ENCODE measurements at regions not wholly inside any gene's neighbourhood (a gene's known extent, or its start where the extent isn't known, plus 50 kb on each side); places are given as distances from the start of the nearest gene placed in this dataset.
"Not testable (repeated sequence)": the region's sequence is repeated elsewhere in the genome, so short reads cannot be mapped to it uniquely, and the experiment has no call there.

DNA sequence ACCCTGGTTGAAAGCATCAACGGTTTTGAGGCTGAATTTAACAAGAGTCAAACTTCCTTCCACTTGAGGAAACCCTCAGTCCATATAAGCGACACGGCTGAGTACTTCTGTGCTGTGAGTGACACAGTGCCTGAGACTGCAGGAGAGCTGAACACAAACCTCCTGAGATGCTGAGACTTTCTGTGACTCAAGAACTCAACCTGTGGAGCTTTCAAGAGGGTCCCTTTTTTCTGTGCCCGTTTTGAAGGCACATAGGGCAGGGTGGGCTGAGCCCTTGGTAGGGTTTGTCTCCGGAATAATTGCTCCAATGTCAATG, 305.3 kb upstream of the OR4E1 start:
- no peak for DNase-seq (ENCODE audit: low read depth)

DNA sequence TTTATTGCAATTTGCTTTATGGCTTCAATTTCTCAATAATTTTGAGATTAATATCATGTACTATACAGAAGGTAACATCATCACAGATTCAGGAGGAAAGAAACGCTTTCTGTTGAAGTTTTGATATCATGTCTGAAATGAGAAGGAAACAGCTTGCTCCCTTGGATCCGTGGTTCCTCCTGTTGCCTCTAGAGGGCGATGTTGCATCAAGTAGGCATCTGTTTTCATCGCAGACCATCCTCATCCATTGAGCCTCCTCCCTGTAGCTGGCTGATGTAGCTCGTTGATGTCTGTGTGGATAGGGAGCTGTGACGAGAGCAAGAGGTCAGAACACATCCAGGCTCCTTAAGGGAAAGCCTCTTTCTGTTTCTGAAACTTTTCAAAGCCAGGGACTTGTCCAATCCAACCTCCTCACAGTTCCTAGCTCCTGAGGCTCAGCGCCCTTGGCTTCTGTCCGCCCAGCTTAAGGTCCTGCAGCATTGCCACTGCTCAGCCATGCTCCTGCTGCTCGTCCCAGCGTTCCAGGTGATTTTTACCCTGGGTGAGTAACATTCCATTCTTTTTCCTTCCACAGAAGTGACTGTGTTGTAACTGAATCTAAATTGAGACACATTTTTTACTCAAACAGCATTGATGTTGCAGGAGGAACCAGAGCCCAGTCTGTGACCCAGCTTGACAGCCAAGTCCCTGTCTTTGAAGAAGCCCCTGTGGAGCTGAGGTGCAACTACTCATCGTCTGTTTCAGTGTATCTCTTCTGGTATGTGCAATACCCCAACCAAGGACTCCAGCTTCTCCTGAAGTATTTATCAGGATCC, 304.8 kb upstream of the OR4E1 start:
- peak; percentile 40 for DNase-seq (ENCODE audit: low read depth)

DNA sequence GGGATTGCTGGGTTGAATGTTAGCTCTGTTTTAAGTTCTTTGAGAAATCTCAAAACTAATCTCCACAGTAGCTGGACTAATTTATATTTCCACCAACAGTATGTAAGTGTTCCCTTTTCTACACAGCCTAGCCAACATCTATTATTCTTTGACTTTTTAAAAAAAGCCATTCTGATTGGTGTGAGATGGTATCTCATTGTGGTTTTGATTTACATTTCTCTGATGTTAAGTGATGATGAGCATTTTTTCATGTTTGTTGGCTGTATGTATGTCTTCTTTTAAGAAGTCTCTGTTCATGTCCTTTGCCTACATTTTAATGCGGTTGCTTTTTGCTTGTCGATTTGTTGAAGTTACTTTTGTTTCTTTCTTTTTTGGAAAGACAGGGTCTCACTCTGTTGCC, 301.1 kb upstream of the OR4E1 start:
- no peak for DNase-seq (ENCODE audit: low read depth)

GRCh38 chr14:21965042-21965441, 291.4 kb upstream of the OR4E1 start:
- DNase-seq (ENCODE audit: low read depth), result peak; percentile 10

- DNase-seq (ENCODE audit: low read depth), result no peak
These were observed 290.6 kb upstream of the OR4E1 start for GRCh38 chr14:21964180-21964579.

DNA sequence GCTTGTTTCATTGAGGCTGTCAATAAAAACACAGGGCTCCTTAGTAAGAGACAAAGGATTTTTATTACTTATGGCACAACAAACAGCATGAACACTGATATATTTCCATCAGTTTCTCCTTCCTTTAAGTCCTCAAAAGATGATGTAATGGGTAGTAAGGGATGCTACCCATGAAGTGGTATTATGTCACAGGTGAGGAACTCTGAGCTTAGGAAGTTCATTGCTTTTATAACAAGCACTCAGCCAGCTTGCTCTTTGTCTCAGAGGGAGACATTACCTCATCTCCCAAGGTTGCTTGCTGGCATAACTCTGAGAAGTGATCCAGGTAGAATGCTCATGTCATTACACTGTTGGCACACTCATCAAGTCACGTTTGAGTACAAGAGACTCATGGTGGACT, 287.0 kb upstream of the OR4E1 start:
- no peak for DNase-seq (ENCODE audit: low read depth)

- no peak for DNase-seq (ENCODE audit: low read depth)
These were observed 268.3 kb upstream of the OR4E1 start for GRCh38 chr14:21941885-21942284.

DNA sequence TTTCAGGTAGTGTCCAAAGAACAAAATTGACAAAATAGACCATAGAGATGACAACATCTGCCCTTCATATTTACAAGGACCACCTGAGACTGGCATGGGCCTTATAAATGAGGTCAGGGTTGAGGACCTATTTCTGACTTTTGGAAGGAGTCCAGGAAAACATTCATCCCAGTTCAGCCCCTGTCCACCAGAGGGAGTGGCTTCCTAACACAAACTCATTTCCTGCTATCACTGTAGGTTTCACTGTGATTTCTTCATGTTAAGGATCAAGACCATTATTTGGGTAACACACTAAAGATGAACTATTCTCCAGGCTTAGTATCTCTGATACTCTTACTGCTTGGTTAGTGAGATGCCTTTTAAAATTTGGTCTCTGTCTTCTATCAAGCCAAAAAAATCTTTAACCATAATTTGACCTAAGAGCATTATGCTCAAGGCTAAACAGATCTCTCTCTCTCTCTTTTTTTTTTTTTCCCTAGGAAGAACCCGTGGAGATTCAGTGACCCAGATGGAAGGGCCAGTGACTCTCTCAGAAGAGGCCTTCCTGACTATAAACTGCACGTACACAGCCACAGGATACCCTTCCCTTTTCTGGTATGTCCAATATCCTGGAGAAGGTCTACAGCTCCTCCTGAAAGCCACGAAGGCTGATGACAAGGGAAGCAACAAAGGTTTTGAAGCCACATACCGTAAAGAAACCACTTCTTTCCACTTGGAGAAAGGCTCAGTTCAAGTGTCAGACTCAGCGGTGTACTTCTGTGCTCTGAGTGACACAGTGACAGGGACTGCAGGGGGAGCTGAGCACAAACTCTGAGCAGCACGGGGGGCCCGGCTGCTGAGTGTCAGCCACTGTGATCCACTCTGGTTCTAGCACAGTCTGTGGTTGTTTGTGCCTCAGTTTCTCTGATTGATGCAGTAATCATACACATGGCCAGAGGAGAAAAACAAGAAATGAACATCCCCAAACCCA, 267.6 kb upstream of the OR4E1 start:
- DNase-seq (ENCODE audit: low read depth), result no peak

GRCh38 chr14:21939836-21940235, 266.2 kb upstream of the OR4E1 start:
- no peak for DNase-seq (ENCODE audit: low read depth)

DNA sequence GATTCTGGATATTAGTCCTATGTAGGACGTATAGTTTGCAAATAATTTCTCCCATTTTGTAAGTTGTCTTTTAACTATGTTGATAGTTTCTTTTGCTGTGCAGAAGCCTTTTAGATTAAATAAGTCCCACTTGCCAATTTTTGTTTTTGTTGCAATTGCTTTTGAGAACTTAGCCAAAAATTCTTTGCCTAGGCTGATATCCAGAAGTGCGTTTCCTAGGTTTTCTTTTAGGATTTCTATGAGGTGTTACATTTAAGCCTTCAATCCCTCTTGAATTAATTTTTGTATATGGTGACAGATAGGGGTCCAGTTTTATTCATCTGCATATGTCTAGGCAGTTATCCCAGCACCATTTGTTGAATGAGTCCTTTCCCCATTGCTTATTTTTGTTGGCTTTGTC, 264.4 kb upstream of the OR4E1 start:
- no peak for DNase-seq (ENCODE audit: low read depth)

GRCh38 chr14:21933681-21934080, 260.1 kb upstream of the OR4E1 start:
- DNase-seq (ENCODE audit: low read depth), result no peak

DNA sequence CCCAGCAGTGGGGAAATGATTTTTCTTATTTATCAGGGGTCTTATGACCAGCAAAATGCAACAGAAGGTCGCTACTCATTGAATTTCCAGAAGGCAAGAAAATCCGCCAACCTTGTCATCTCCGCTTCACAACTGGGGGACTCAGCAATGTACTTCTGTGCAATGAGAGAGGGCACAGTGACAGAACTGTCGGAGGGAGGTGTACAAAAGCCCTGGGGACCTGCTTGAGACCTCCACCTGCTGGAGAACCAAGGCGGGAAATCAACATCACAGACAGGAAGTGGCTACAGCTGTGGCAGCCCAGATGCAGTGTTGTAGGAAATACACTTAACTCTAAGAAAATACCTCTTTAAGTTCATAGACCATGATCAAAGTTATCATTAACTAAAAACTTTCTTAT, 250.9 kb upstream of the OR4E1 start:
- peak; percentile 30 for DNase-seq (ENCODE audit: low read depth)

GRCh38 chr14:21923820-21924219, 250.2 kb upstream of the OR4E1 start:
- DNase-seq (ENCODE audit: low read depth), result no peak

GRCh38 chr14:21921453-21921852, 247.8 kb upstream of the OR4E1 start:
- DNase-seq (ENCODE audit: low read depth), result no peak

- DNase-seq (ENCODE audit: low read depth), result peak; percentile 24
These were observed 244.2 kb upstream of the OR4E1 start for GRCh38 chr14:21917699-21918436.

DNA sequence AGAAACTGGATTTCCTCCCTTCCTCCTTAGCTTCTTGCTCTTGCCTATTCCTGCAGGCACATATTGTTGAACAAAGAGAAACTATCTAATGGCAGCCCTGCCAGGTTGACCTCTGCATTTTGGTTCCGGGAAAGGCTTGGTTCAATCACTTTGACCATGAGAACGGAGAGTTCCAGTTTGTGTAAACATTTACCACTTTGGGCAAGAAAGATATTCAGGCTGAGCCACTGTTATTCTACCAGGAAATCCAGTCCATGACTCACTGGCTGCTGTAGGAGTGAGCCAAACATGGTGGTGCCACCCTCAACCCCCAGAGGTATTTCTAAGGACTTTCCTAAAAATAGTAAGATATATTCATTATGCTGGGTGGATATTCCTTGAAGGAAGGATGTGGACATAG, 242.2 kb upstream of the OR4E1 start:
- DNase-seq (ENCODE audit: low read depth), result no peak

DNA sequence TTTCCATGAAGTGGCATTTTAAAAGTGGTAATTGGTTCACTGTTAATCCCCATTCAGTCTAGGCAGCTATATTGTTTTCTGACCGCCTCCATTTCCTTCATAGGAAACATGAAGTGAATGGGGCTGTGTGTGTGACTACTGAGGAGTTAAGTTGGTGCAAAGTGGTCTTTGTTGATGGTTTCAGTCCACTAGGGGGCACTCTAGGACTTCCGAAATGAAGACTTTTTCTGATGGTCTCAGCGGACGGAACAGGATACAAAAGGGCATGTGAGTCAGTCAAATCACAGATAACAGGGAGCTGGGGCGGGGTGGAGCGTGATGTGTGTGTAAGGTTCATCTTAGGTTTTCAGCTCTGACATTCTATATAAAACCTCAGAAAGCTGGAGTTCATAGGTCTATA, 240.1 kb upstream of the OR4E1 start:
- DNase-seq (ENCODE audit: low read depth), result peak; percentile 48

GRCh38 chr14:21912367-21912766, 238.7 kb upstream of the OR4E1 start:
- DNase-seq (ENCODE audit: low read depth), result no peak

DNA sequence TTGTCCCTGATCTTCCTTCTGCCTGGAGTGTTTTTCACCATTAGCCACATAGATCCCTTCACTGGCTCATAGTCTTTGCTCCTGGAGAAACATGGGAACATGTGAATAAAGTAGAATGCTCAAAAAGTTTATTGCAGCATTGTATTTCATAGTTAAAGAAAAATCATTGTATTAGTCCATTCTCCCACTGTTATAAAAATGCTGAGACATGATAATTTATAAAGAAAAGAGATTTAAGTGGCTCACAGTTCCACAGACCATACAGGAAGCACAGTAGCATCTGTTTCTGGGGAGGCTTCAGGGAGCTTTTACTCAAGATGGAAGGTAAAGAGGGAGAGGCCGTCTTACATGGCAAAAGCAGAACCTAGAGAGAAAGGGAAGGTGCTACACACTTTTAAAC, 238.3 kb upstream of the OR4E1 start:
- no peak for DNase-seq (ENCODE audit: low read depth)

DNA sequence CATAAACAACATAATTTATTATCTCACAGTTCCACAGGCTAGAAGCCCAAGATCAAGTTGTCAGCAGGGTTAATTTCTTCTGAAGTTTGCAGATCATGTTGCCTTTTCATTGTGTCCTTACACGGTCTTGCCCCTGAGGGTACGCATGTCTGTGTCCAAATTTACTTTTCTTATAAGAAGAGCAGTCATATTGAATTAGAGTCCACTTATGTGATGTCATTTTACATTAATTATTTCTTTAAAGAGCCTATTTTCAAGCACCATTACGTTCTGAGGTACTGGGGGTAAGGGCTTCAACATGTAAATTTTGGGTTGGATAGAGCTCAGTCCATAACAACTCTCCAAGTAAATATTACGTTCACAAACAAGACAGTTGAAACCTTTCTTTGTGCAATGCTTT, 236.6 kb upstream of the OR4E1 start:
- DNase-seq (ENCODE audit: low read depth), result no peak

DNA sequence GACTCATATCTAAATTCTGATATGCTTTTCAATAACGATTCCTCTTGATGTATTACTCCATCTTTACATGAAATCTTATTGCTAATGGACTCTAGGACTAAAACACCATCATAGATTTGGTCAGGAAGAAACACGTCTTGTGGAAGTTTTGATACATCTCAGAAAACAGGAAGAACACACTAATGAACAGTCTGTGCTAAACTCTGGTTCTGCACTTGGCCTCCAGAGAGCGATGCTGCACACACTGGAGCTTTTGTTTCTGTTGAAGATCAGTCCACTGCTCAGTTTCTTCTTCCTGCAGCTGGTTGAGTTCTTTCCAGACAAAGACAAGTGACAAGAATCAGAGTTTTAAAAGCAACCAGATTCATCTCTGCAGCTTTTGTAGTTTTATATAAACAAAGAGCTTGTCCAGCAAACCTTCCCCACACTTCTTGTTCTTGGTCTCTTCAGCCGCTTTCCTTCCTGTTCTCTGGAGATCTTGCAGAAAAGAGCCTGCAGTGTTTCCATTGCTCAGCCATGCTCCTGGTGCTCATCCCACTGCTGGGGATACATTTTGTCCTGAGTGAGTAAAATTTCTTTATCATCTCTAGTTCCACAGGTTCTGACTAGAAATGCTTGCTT, 229.1 kb upstream of the OR4E1 start:
- no peak for DNase-seq (ENCODE audit: low read depth)

- DNase-seq (ENCODE audit: low read depth), result not testable (repeated sequence)
These were observed 221.2 kb upstream of the OR4E1 start for GRCh38 chr14:21894898-21895194.

Measured in stimulated activated CD8-positive, alpha-beta memory T cell treated with anti-CD3 and anti-CD28 coated beads, Interleukin-4, amount 100 ng/mL, for 24 hours (primary cell).